Jurkat, Clone E6-1 (cell line): ENCODE measurements at regions not wholly inside any gene's neighbourhood (a gene's known extent, or its start where the extent isn't known, plus 50 kb on each side); places are given as distances from the start of the nearest gene placed in this dataset.
A peak's percentile ranks its signal among the peaks of the same experiment; 100 is the strongest.
"Not testable (repeated sequence)": the region's sequence is repeated elsewhere in the genome, so short reads cannot be mapped to it uniquely, and the experiment has no call there.

Experiments
- DNase-seq: peaks from one replicate; pipeline ENCODE4 v3.0.0-alpha.2; 2011; ENCODE audit warnings: low read depth, low spot score
- H3K4me3 ChIP-seq: 2 replicates; pipeline ENCODE4 v1.5.1; 2011; ENCODE audit warnings: mild to moderate bottlenecking, low read length, control low read depth, moderate library complexity

DNA sequence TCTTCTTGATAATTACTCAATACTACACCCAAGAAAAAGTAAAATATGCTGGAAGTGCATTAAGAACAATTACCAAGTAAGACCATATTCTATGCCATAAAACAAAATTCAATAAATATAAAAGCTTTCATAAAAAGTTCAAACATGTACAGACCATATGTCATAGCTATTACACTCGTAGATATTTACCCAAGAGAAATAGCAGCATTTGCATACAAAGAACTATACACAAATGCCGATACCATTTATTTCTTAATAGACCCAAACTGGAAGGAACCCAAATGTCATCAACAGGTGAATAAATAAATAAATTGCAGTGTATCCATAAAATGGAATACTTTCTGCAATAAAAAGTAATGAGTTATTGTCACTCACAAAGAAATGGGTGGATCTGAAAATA is 78.3 kb upstream of the SLC16A7 start:
- no peak for DNase-seq

GRCh38 chr12:59500915-59501314 is 94.9 kb upstream of the SLC16A7 start:
- DNase-seq, result no peak
- H3K4me3 ChIP-seq, result no peak overlapping the region

More for the DNA sequence above, 78.3 kb upstream of the SLC16A7 start:
- no peak overlapping the region for H3K4me3 ChIP-seq

- no peak overlapping the region for H3K4me3 ChIP-seq
- no peak for DNase-seq
Measured at GRCh38 chr12:59500335-59500734, 95.5 kb upstream of the SLC16A7 start.

- DNase-seq, result no peak
- no peak overlapping the region for H3K4me3 ChIP-seq
Measured at GRCh38 chr12:59499774-59500173, 96.1 kb upstream of the SLC16A7 start.

DNA sequence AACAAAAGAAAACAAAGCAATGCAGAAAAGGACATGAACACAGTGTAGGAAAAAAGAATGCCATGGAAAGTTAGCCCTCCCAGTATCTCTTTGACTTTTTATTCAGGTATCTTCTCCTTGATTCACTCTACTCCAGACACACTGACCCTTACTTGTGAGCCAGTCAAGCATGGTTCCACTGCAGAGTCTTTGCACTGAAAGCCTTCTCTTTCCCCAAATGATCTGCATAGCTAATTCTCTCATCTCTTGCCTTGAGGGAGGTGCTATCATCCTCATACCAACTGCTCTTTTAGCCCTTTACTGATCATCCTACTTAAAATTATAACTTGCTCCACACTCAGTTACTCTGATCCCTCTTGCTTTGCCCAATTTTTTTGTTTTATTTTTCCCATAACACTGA is 101.2 kb upstream of the SLC16A7 start:
- no peak overlapping the region for H3K4me3 ChIP-seq
- no peak for DNase-seq

DNA sequence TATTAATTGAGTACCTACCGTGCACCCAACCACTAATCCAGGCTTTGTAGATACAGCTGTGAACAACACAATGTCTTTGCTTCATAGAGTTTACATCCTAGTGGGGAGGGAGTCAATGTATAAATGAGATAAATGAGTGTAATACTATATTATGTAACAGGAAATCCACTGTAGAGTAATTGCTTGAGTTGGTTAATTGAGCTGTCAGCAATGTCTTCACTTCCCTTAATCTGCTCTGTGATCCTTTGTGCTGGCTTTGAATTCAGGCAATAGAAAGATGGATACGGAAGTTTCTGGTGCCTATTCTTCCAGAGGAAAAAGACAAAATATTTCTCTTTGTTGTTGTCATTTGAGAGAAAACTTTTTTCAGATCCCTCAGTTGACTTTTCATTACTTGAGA is 104.0 kb upstream of the SLC16A7 start:
- no peak for DNase-seq
- H3K4me3 ChIP-seq, result no peak overlapping the region

DNA sequence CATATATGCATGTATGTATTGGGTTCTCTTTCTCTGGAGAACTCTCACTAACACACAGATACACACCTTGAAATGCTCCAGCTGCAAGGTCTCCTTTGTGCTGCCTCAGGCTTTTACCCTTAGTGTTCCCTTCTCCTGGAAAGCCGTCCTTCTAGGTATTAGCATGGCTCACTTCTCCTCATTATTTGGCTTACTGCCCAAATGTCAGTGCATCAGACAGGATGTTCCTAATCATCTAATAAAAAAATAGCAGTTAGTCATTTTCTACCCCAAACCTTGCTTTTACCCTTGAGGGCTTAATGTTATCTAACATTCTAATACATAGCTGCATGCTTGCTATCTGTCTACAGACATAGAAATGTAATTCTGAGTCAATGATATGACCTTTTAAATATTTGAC is 109.0 kb upstream of the SLC16A7 start:
- DNase-seq, result no peak
- H3K4me3 ChIP-seq, result no peak overlapping the region

- no peak for DNase-seq
Measured at GRCh38 chr12:59484575-59484974, 111.3 kb upstream of the SLC16A7 start.

GRCh38 chr12:59474236-59474635 is 121.6 kb upstream of the SLC16A7 start:
- not testable (repeated sequence) for DNase-seq, H3K4me3 ChIP-seq

More at GRCh38 chr12:59484575-59484974, 111.3 kb upstream of the SLC16A7 start:
- no peak overlapping the region for H3K4me3 ChIP-seq

- no peak overlapping the region for H3K4me3 ChIP-seq
- no peak for DNase-seq
Measured at GRCh38 chr12:59472273-59472672, 123.6 kb upstream of the SLC16A7 start.

DNA sequence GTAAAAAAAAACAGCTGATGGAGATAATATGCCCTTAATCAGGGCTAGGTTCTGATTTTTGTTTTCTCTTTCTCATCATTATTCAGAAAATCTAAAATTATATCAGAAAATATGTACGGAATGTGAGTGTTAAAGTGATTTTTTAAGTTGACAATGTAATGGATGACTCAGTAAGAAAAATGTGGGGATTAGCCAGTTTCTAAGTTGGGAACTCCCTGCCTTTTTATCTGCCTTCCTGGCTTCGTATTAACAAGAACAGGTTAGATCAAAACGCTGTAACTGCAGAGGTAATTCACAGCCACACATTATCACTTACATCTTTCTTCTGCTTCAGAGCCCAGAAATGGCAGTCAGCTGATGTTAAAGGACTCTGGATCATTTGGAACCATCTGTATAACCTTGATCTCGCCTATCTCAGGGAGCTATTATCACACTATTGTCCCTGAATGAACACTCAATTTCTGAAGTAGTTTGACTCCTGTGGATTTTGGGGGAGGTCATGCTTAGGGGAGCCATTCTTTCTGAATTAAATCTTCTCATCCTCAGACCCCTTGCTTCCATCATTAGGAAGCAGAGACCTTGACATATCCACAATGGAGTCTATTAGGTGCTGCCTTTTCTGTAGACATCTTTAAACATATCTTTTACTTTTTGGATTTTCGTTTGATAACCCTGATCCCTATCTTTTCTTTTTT is 135.7 kb upstream of the SLC16A7 start:
- H3K4me3 ChIP-seq, result no peak overlapping the region

DNA sequence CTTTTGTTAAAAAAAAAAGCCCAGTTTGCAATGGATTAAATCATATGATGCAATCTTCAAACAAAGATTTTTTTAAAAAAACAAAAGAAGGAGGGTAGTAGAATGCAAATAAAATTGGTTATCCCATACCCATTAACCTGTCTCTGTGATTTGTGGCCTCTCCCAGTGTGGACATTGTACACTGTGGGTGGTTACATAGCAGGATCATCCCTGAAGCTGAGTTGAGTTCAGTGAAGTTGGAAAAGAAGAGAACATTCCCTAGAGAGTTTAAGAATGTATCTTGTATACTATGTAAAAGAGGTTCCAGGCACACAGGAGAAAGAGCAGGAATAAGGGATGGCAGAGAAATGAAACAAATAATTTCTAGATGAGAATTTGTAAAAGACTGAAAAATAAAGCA is 142.4 kb upstream of the SLC16A7 start:
- no peak for DNase-seq
- H3K4me3 ChIP-seq, result no peak overlapping the region

More for the DNA sequence above, 135.7 kb upstream of the SLC16A7 start:
- DNase-seq, result no peak

GRCh38 chr12:59452746-59453145 is 143.1 kb upstream of the SLC16A7 start:
- no peak for DNase-seq
- H3K4me3 ChIP-seq, result no peak overlapping the region

GRCh38 chr12:59452259-59452658 is 143.6 kb upstream of the SLC16A7 start:
- no peak for DNase-seq
- H3K4me3 ChIP-seq, result no peak overlapping the region

- DNase-seq, result no peak
- no peak overlapping the region for H3K4me3 ChIP-seq
Measured at GRCh38 chr12:59446116-59446515, 149.7 kb upstream of the SLC16A7 start.

DNA sequence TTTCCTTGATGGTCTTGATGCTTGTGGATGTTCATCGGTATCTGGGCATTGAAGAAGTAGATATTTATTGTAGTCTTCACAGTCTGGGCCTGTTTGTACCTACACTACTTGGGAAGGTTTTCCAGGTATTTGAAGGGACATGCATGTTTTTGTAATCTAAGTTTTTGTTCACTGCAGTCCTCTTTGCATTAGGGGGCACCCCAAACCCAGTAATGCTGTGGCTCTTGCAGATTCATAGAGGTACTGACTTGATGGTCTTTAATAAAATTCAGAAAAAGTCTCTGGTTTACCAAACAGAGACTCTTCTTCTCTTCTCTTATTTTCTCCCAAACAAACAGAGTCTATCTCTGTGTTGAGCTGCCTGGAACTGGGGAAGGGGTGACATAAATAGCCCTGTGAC is 150.9 kb upstream of the SLC16A7 start:
- DNase-seq, result peak; percentile 3
- H3K4me3 ChIP-seq, result no peak overlapping the region

DNA sequence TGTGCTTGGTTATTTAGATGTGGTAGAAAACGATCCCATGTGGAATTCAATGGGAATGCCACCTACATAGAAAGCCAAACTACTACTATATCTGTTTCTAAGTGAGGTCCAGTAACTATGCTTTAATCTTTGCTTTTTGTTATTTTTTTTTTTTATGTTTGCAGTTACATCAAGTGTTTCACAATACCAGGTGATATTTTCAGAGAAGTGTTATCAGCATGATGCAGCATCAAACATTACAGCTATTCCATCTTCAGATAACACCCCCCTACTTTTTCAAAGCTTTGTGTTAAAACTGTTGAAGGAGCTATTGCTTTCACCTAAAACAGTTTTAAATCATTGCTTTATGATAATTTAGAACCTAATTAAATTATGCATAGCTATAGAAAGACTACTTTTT is 163.8 kb upstream of the SLC16A7 start:
- no peak overlapping the region for H3K4me3 ChIP-seq
- DNase-seq, result no peak

DNA sequence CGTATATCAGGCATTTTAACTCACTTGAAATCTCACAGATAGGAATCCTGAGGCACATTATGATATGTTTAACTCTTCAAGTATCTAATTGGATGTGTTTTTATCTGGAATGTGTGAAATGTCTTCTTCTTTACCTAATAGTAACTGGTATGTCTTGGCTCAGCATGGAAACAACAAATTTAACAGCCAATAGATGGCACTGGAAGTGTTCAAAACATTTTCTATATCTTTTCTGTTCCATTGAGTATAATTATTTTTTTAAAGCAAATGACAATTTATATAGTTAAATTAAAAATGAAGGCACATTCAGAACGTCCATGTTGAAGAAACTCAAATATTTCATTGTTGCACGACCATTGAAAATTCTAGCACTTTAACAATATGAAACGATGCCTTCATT is 164.6 kb upstream of the SLC16A7 start:
- H3K4me3 ChIP-seq, result no peak overlapping the region
- DNase-seq, result no peak

- H3K4me3 ChIP-seq, result no peak overlapping the region
- DNase-seq, result no peak
Measured at GRCh38 chr12:59429766-59430165, 166.1 kb upstream of the SLC16A7 start.

GRCh38 chr12:59425798-59426197 is 170.0 kb upstream of the SLC16A7 start:
- no peak overlapping the region for H3K4me3 ChIP-seq
- DNase-seq, result no peak

DNA sequence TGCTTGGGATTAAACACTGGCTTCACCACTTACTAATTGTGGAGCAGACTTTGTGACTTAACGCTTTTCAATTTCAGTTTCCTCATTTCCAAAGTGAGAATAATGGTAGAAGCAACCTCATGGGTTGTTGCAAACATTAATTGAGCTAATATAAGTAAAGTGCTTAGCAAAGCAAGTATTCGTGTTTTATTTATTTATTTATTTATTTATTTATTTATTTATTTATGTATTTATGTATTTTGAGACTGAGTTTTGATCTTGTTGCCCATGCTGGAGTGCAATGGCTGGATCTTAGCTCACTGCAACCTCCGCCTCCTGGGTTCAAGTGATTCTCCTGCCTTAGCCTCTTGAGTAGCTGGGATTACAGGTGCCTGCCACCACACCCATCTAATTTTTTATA is 171.2 kb upstream of the SLC16A7 start:
- not testable (repeated sequence) for DNase-seq

More for the DNA sequence above, 171.2 kb upstream of the SLC16A7 start:
- not testable (repeated sequence) for H3K4me3 ChIP-seq
